HT1080 (cell line): ENCODE measurements at regions not wholly inside any gene's neighbourhood (a gene's known extent, or its start where the extent isn't known, plus 50 kb on each side); places are given as distances from the start of the nearest gene placed in this dataset.

Experiments
- DNase-seq: peaks from one replicate; pipeline ENCODE4 v3.0.0-alpha.2; 2015; ENCODE audit warnings: low read depth

DNA sequence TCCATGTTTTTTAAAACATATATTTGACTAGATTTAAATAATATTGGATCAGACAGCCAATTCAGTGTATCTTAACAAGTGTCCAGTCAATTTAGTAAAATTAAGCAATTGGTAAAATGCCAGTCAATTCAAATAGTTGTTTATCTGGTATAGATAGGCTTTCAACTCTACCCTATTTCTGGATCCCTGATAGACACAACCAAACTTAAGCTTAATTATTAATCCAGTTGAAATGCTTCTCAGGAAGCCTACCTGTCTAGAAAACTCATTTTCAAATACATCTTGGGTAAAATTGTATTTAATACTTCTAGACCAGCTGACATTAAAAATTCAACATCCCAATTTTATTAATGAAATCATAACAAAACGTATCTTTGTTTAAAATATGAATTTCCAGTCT is 710.8 kb upstream of the GRAMD2B start:
- no peak for DNase-seq

DNA sequence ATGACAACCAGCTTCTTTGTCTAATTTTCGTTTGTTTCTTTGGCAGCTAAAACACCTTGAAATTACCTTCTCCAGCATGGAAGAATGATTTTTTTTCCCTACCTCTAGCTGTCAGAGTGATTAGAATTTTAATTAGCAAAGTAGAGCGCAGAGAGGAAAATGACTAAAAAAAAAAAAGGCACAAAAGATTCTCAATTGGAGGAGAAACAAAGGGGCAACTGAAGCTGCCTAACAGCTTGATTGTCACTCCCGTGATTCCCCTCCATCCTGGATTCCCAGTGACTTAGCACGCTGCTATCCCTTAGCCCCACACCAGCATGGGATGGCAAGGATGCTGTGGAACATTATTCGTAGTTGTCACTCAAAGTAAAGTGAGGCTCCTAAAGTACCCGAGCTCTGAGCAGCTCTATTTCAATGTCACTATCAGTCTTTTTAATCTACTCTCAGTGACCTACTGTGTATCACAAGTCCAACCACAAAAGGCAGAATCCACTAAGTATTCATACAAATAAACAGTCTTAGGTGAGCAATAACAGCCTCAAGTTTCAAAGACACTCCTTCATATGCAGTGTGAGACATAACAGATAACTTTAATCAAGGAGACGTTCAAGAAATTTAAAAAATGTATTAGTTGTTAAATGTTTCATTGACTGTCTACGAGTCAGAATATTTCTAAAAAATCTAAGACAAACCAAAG is 710.0 kb upstream of the GRAMD2B start:
- DNase-seq, result no peak

DNA sequence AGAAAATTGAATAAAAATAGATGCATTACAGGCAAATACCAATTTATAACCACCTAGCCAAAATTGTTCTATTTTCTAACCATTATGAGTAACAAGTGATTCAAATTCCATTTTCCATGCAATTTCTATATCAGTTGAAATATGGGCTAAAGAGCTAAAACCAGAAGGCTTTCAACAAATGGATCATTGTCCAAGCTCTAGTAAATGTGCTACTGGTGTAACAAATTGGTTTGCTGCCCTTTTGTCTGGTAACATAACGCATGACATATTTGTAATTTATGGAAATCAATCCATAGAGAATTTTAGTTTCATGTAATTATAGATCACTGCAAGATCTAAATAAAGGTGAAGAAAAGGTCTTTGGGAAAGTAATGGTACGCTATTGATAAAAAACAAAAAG is 708.0 kb upstream of the GRAMD2B start:
- DNase-seq, result no peak

DNA sequence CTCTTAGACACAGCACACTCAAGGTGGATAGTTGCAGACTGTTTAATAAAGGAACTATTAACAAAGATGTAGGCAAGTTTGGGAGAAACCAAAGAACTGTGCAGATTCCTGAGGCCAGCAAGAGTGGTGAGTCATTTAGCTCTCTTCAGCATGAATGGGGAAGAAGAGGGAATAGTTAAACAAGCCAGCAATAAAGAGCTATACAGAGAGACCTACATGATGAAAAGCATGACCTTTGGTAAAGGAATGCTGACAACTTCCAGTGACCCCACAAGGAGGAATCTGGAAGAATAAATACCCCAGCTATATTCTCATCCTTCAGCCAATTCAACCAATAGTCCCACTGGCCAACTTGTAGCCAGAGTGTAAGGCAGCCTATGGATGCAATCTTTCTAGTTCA is 706.0 kb upstream of the GRAMD2B start:
- DNase-seq, result peak; percentile 94

DNA sequence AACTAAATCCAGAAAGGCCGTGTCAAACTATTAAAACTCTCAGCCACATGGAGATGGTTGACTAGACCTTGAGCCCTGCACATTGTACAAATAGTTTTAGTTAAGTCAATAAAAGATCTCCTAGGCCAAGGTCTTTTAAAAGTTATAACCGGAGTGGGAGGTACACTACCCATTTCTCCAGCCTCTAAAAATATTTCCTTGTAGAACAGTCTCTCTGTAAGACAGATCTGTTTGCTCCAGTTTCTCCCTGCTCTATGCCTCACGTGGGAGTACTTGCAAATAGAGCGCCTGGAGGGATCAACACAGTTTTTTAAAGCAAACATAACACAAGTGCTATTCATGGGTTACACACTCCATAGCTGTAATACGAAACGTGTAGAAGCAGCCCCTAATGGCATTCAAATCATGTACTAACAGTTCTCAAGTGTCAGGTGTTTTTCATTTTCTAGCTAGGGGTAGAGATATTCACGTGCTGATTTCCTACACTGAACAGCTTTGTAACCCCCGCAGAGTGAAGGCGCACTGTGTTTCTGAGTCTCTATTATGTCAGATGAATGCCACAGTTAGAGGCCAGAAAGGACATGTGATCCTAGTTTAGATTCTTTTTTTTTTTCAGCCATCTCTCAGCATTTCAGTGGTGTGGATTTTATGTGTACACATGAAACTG is 703.4 kb upstream of the GRAMD2B start:
- DNase-seq, result no peak

DNA sequence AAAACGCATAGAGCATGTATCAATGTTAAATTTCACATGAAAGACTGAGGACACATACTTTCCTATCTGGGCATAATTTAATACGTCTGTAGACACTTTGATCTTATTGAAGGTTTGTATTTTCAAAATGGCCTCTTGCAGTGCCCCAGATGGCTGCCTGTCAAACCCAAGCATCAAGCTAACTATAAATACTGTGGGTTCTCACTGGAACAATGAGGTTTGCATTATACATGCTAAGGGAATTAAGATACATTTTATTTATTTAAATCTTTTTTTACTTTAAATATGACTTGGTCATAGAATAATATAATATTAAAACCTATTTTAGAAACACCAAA is 702.9 kb upstream of the GRAMD2B start:
- no peak for DNase-seq

DNA sequence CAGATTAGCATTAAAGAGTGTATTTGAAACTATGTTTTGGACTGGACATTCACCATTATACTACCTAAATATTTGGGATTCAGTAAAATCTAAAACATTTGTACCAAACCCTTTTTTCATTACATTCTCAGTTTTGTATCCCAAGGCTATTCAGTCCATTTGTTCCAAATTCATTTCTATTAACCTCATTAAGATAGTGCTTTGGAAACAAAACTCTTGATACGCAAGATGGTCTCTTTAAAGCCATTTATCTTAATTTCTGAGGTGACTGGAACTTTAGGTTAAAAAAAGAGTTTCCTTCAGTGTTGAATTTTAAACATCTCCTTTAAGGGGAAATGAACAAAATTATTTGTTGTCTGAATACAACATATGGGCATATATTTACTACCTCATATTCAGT is 702.5 kb upstream of the GRAMD2B start:
- no peak for DNase-seq

DNA sequence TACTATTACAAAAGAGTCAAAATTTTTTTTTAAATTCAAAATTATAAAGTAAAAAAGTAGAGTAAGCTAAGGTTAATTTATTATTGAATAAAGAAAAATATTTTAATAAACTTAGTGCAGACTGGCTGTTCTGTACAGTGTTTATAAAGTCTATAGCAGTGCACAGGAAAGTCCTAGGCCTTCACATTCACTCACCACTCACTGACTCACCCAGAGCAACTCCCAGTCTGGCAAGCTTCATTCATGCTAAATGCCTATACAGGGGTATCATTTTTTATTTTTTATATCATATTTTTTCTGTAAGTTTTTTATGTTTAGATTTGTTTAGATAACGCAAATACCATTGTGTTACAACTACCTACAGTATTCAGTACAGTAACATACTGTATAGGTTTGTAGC is 700.7 kb upstream of the GRAMD2B start:
- DNase-seq, result no peak

DNA sequence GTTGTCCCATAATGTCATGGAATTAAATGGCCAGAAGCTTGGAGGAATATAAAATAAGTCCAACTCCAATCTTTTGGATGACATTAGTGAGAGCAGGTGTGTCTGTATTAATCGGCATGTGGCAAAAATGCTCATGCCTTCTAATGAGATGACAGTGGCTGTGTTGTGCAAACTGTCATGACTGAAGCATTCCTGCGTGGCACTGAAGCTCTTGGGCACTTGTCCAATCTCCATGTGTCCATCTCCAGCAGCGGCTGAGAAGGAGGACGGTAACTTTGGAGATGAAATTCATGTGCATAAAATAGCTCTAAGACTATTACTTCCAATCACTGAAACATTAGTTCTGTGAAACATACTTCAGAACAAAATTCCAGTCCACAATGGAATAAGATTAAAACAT is 697.5 kb upstream of the GRAMD2B start:
- DNase-seq, result no peak

DNA sequence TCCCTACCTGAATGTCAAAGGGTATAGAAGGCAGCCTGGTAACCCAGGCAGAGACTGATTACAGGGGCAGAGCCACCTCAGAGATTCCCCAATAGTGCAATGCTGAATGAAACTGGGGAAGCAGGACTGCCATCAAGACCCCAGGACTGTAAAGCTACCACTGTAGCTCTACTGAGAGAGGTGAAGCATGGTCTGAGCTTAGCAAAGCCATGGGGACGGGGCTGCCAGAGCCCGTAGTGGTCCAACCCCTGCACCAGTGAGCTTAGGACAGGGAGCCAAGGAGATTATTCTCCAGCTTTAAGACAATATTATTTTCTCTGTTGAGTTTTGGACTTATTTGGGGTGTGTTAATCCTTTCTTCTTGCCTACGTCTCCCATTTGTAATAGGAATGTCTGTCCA is 679.3 kb upstream of the GRAMD2B start:
- no peak for DNase-seq

DNA sequence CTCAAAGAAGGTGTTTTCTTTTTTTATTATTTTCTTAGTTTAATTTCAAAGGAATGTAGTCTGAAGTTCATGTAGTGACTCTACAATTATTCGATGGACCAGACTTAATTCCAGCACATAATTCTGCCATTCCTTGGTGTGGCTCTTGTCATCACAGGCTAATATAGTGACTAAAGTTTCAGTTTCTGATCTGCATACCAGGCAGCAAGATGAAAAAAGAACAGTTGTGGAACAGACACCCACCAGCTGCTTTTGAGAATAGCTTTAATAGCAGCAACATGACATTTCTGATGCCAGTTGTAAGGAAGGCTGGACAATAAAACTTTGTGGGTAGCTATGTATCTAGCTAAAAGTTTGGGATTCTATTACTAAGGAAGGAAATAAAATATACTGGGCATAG is 676.3 kb upstream of the GRAMD2B start:
- no peak for DNase-seq

DNA sequence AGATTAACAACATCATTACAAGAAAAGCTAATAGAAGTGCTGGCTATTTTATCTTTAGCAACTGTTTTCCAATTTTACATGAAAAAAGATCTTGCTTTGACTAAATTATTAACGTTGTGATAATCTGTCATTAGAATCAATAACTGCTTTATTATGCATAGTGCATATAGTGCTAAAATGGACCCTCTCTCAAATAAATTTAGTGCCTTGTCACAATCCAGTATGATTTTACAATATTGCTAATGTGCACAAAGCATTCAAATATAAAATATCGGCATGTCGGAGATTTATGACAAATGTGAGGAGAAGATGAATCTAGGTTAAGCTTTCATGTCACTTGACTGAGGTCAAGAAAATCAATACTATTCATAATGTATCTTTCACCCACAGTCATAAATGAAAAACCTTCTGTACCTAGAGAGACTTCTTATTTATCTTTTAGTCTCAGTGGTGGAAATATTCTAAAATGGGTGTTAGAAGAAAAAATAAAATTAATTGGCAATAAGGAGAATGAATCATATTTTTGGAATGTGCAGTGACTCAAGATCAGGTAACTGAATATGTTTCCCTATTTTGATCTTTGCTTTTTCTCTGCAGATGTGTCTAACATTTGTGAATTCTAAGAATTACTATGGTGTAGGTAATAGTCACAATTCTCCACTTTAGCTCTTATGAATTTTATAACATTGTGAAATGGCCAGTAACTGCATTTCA is 672.9 kb upstream of the GRAMD2B start:
- peak; percentile 5 for DNase-seq

DNA sequence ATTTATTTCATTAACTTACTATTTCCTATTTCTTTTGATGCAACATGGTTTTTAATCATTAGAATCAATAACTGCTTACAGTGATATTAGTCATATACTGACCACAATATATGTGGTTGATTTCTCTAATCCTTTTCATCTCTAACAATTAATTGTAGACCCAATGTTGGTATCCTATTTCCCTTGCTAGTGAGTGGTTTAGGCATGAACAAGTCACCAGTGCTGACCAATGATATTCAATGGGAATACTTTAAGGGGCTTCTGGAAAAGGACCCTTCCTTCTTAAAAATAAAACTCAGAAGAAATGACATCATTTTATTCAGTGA is 672.4 kb upstream of the GRAMD2B start:
- no peak for DNase-seq

DNA sequence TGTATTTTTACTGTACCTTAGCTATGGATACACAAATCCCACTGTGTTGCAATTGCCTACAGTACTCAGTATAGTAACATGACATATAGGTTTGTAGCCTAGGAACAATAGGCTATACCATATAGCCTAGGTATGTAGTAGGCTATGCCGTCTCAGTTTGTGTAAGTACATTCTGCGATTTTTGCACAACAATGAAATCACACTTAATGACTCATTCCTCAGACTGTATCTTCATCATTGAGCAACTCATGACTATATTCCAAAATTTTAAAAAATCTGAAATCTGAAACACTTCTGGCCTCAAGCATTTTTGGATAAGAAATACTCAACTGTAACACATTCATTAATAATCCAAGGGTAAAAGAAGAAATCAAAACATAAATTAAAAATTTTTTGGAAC is 666.8 kb upstream of the GRAMD2B start:
- DNase-seq, result no peak

DNA sequence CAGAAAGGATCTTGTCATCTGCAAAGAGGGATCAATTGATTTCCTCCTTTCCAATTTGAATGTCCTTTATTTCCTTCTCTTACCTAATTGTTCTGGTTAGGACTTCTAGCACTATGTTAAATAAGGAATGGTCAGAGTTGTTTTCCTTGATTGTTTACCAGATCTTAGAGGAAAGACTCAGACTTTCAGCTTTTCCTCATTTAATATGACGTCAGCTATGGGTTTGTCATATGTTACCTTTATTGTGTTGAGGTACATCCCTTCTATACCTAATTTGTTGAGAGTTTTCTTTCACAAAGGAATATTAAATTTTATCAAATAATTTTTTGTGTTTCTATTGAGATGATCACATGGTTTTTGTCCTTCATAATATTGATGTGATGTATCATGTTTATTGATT is 656.5 kb upstream of the GRAMD2B start:
- no peak for DNase-seq

DNA sequence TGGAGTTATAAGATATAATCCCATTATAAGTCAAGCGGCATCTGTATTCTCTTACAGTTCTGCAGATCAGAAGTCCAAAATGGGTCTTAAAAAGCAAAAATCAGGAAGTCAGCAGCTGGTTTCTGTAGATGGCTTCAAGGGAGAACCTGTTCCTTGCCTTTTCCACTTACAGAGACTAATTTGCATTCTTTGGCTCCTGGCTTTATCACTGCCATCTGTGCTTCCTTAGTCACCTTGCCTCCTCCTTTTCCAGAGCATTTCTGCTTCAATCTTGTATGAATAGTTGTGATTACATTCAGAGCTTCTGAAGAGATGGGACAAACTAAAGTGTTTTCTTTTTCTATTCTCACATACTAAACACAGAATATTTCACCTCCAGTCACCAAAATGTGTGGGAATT is 647.3 kb upstream of the GRAMD2B start:
- DNase-seq, result no peak

DNA sequence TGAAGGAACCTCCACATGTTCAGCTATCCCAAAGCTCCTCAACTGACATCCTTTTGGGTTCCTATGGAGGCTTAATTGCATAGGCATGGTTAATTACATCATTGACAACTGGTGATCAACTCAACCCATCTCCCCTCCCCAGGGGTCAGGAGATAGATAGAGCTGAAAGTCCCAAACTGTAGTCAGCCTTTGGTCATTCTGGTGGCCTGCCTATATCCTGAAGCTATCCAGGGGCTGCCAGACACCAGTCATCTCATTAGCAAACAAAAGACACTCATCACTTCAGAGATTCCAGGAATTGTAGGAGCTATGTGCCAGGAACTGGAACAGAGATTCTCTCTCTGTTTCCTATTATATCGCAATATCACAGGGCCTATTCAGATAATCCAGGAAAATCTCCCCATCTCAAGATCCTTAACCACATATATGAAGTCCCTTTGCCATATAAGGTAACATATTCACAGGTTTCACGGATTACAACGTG is 646.5 kb upstream of the GRAMD2B start:
- DNase-seq, result no peak

DNA sequence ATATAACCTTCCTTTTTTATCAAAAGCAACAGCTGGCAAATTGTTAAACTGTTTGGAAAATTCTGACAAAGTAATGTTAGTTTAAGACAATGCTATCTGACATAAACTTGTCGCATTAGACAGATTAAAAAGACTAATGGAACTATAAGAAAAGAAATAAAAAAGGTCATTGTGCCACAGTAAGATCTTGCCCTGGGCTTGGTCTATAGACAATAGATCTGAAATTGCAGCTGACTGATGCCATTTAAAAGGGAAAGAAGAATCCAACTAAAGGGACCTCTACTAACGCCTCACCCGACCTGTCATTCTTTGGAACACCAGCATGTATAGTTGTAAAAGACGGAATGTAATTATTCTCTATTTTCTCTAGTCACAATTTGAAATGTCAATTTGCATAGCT is 644.4 kb upstream of the GRAMD2B start:
- no peak for DNase-seq

DNA sequence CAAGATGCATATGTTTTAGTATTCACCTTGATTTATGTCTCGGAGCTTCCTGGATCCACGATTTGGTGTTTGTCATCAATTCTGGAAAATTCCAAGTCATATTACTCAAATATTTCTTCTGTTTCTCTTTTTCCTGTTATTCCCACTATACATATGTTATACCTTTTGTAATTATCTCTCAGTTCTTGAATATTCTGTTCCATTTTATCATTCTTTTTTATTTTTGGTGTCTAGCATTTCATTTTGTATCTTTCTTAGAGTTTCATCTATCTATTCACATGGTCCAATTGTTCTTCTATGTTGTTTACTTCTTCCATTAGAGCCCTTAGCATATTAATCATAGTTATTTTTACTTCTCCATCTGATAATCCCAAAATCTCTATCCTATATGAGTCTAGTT is 637.8 kb upstream of the GRAMD2B start:
- no peak for DNase-seq

DNA sequence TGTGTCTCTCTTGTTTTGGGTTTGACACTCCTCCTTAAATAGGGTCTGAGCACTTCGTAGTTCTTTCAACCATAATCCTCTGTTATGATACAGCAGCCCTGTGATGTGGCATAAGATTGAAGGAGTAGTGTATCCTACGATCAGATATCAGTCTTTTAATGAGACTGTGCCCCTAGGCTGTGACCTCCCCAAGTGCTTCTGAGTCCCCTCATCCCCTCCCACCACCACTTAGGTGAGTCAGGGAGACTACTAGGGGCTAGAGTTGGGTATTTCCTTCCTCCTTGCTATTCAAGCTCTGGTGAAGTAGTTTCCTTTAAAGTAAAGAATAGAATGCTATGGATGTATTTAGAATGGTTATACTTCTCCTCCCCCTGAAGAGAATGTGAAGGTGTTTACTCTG is 637.2 kb upstream of the GRAMD2B start:
- DNase-seq, result no peak

DNA sequence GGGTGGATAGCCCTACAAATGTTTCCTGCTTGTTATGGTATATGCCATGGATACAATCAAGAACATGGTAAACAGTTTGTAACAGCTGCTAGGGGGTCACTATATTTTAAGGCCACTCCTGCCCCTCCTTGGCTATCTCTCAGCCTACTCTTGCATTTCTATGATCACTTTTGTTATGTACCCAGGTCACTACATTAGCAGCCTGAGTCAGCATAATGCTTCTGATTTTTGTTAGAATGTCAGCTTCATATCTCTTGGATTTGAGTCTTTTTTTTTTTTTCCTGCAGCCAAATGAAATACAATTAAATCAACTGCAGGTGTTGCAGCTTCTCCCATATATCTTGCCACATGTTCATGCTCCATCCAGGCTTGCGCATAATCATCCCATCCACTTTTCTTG is 629.7 kb upstream of the GRAMD2B start:
- no peak for DNase-seq

DNA sequence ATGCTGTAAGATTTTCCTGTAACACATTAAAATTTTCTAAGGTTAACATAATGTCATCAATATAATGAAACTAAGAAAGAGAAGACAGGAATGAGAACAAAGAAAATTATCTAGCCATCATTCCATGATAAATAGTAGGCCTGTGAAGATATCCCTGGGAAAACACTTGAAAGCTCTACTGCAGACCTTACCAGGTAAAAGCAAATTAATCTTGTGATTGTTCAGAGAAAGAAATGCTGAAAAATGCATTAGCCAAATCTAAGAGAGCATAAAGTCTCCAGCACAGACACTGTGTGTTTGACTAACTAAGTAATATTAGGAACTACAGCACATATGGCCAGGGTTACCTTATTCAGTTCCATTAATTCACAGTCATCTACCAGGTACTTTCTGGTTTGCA is 628.3 kb upstream of the GRAMD2B start:
- DNase-seq, result no peak

DNA sequence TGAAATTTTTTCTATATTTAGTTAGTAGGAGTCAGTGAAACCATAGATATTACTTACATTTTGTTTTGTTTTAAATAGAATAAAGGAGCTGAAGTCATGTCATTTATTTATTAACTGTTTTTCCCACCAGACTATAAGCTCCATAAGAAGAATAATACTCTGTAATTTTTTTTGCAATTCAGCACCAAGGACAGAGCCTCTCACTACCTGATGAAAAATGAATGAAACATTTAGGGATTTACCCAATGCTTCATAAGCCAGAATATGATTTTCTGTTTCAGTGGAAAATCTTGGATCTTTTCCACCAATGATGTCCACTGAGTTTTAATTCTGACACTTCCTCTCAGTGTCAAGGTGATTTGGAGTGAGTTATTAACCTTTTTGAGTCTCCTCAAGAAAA is 624.9 kb upstream of the GRAMD2B start:
- DNase-seq, result peak; percentile 15
